ENCODE measurements at regions not wholly inside any gene's neighbourhood (a gene's known extent, or its start where the extent isn't known, plus 50 kb on each side); places are given as distances from the start of the nearest gene placed in this dataset.

DNA sequence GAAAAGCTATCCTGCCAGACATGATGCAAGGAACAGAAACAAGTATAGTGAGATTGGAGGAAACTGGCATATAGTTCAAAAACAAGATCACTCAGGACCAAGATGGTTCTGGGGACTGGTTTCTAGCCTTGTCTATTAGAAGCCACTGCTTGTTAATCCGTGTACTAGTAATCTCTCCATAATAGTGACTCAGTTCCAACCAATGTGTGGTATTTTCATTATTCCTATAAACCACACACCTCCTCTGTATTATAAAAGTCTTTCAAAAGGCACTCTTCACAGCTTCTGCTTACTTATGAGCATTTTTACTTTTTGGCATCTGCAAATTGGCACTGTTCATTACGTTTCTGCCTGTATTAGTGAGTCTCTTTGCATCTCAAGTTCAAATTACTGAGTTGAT, 140.3 kb downstream of the SLC6A15 start:
- TF ChIP-seq, protein P1, sequence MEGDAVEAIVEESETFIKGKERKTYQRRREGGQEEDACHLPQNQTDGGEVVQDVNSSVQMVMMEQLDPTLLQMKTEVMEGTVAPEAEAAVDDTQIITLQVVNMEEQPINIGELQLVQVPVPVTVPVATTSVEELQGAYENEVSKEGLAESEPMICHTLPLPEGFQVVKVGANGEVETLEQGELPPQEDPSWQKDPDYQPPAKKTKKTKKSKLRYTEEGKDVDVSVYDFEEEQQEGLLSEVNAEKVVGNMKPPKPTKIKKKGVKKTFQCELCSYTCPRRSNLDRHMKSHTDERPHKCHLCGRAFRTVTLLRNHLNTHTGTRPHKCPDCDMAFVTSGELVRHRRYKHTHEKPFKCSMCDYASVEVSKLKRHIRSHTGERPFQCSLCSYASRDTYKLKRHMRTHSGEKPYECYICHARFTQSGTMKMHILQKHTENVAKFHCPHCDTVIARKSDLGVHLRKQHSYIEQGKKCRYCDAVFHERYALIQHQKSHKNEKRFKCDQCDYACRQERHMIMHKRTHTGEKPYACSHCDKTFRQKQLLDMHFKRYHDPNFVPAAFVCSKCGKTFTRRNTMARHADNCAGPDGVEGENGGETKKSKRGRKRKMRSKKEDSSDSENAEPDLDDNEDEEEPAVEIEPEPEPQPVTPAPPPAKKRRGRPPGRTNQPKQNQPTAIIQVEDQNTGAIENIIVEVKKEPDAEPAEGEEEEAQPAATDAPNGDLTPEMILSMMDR (IDR thresholded peaks at IDR 0.05; ENCODE audit: insufficient read depth, low read depth, low read length) = no peak
- TF ChIP-seq EZH2 (IDR thresholded peaks at IDR 0.05; ENCODE audit: insufficient read depth, low read length) = no peak

All from astrocyte (in vitro differentiated cells and primary cell).